IPS-18a (cell line): ENCODE measurements at regions not wholly inside any gene's neighbourhood (a gene's known extent, or its start where the extent isn't known, plus 50 kb on each side); places are given as distances from the start of the nearest gene placed in this dataset.
"Not testable (repeated sequence)": the region's sequence is repeated elsewhere in the genome, so short reads cannot be mapped to it uniquely, and the experiment has no call there.

Experiments used
- H3K27ac ChIP-seq: one replicate; pipeline ENCODE4 v1.5.1; 2013; ENCODE audit warnings: low read length
- H3K27me3 ChIP-seq: one replicate; pipeline ENCODE4 v1.6.1; 2013; ENCODE audit warnings: mild to moderate bottlenecking, low read length; ENCODE audit not compliant: control insufficient read depth, insufficient read depth
- H3K36me3 ChIP-seq: one replicate; pipeline ENCODE4 v1.6.1; 2013; ENCODE audit warnings: low read depth, low read length; ENCODE audit not compliant: control insufficient read depth
- H3K4me1 ChIP-seq: one replicate; pipeline ENCODE4 v1.6.1; 2013; ENCODE audit warnings: low read depth, low read length; ENCODE audit not compliant: control insufficient read depth
- H3K4me3 ChIP-seq: one replicate; pipeline ENCODE4 v1.5.1; 2013; ENCODE audit warnings: low read length
- H3K9ac ChIP-seq: one replicate; pipeline ENCODE4 v1.6.1; 2013; ENCODE audit warnings: mild to moderate bottlenecking, low read length, moderate library complexity
- H3K9me3 ChIP-seq: one replicate; pipeline ENCODE4 v1.6.1; 2013; ENCODE audit warnings: low read depth, low read length; ENCODE audit not compliant: control insufficient read depth

DNA sequence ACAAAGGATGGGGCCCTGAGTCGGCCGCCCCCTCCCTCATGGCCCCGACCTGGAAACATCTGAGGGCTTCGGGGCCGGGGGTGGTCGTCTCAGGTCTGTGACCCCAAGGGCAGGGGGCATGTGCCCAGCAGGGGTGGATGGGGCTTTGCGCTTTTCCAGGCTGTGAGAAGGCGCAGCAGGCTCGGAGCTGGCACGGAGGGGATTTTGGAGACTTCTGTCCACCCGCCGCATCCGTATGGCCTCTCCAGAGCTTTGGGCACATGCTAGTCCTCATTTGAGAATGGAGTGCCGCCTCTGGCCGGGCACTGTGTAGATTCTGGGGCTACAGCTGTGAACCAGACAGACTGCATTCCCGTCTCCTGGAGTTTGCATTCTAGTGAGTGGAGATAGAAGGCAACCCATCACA lies 66.1 kb upstream of the WNT4 start:
- Histone ChIP-seq H3K4me3 (no peak overlapping the region), H3K27me3 (peaks cover 28% of the 10 kb centered on the region), H3K9me3 (no peaks in the 10 kb centered on the region), H3K4me1 (peaks cover 29% of the 10 kb centered on the region), H3K27ac (no peak overlapping the region), H3K9ac (no peak overlapping the region), H3K36me3 (no peaks in the 10 kb centered on the region)

- Histone ChIP-seq H3K27ac (no peak overlapping the region), H3K4me3 (no peak overlapping the region), H3K4me1 (peaks cover 29% of the 10 kb centered on the region), H3K36me3 (no peaks in the 10 kb centered on the region), H3K27me3 (peaks cover 28% of the 10 kb centered on the region), H3K9me3 (no peaks in the 10 kb centered on the region), H3K9ac (no peak overlapping the region)
Measured at GRCh38 chr1:22210176-22210575, 67.3 kb upstream of the WNT4 start.

GRCh38 chr1:22210636-22211035 lies 67.7 kb upstream of the WNT4 start:
- peaks cover 28% of the 10 kb centered on the region for H3K27me3 ChIP-seq
- H3K27ac ChIP-seq: no peak overlapping the region
- H3K4me1 ChIP-seq: peaks cover 29% of the 10 kb centered on the region
- no peaks in the 10 kb centered on the region for H3K36me3 ChIP-seq
- no peak overlapping the region for H3K9ac ChIP-seq
- H3K4me3 ChIP-seq: no peak overlapping the region
- H3K9me3 ChIP-seq: no peaks in the 10 kb centered on the region

- not testable (repeated sequence) for H3K4me3 ChIP-seq, H3K9me3 ChIP-seq, H3K27ac ChIP-seq, H3K9ac ChIP-seq, H3K36me3 ChIP-seq
- H3K4me1 ChIP-seq: peaks cover 29% of the 10 kb centered on the region
- H3K27me3 ChIP-seq: peaks cover 28% of the 10 kb centered on the region
Measured at GRCh38 chr1:22211459-22211858, 68.6 kb upstream of the WNT4 start.

DNA sequence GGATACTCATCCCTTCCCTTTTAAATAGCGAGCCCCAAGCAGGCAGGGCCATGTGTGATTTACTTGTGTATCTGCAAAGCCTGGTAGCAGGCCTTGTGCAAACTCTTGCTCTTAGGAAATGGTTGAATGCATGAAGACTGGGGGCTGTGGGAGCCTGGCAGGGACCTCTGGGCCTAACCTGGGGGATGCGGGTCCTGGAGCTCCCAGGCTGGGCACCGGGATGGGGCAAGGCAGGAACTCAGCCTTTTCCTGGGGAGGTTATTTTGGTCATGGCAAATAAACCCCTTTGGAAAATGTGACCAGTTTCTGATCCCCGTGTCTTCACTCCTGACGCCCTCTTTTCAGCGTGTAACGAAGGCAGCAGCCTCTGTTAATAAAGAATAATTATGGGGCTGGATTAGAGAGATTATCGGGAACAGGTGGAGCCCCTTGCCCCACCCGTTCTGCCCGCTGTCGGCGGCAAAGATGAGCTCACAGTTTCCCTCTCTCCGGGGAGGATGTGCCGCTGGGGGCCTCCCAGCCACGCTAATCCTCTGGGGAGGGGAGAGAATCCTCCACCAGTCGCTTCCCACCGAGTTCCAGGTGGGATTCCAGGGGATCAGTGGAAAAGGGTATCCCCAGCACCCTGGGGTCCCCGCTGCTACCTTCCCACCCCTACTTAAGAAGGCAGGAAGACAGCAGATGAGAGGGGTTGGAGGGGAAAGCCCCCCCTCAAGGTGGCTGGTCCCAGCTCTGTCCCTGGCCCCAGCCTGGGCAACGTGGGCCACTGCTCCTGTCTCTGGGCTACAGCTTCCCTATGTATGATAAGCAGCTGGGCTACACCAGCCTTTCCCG lies 69.7 kb upstream of the WNT4 start:
- Histone ChIP-seq H3K4me1 (peaks cover 26% of the 10 kb centered on the region), H3K9me3 (no peaks in the 10 kb centered on the region), H3K36me3 (no peaks in the 10 kb centered on the region), H3K27ac (no peak overlapping the region), H3K4me3 (no peak overlapping the region), H3K9ac (no peak overlapping the region), H3K27me3 (peaks cover 24% of the 10 kb centered on the region)

DNA sequence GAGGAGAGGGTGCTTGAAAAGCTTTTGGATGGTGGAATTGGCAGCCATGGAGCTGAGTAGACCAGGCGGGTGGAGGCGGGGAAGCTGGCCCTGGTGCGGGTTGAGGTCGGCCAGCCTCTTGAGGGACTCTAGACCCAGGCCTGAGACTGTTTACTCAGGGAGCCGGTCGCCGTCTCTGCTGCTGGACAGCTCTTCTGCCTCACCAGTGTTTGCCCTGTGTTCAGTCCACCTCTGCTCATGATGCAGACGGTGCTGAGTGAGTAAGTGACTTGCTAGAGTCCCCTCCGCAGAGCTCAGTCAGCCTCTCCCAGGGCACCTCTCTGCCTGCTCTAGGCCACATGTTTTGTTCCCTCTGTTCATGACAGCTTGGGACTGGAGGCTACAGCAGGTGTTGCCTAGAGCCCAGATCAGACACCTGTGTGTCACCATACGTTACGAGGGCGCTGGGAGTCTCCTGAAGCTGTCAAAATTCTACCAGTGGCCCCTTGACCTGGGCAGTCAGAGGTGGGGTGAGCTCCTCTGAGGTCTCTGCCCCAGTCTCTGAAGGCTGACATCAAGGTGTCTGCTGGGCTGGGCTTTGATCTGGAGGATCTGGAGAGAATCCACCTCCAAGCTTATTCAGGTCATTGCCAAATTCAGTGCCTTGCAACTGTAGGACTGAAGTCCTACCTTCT lies 73.5 kb upstream of the WNT4 start:
- Histone ChIP-seq H3K9me3 (no peaks in the 10 kb centered on the region), H3K27me3 (peaks cover 3% of the 10 kb centered on the region), H3K36me3 (no peaks in the 10 kb centered on the region), H3K9ac (no peak overlapping the region), H3K4me3 (no peak overlapping the region), H3K27ac (no peak overlapping the region), H3K4me1 (peaks cover 8% of the 10 kb centered on the region)

GRCh38 chr1:22216966-22217365 lies 74.1 kb upstream of the WNT4 start:
- Histone ChIP-seq H3K4me3 (no peak overlapping the region), H3K27ac (no peak overlapping the region), H3K9me3 (no peaks in the 10 kb centered on the region), H3K27me3 (peaks cover 3% of the 10 kb centered on the region), H3K4me1 (peaks cover 8% of the 10 kb centered on the region), H3K9ac (no peak overlapping the region), H3K36me3 (no peaks in the 10 kb centered on the region)

- Histone ChIP-seq H3K9ac (no peak overlapping the region), H3K9me3 (no peaks in the 10 kb centered on the region), H3K4me3 (no peak overlapping the region), H3K27ac (no peak overlapping the region), H3K36me3 (no peaks in the 10 kb centered on the region), H3K4me1 (peaks cover under 1% of the 10 kb centered on the region), H3K27me3 (no peaks in the 10 kb centered on the region)
Measured at GRCh38 chr1:22217811-22218460, 75.0 kb upstream of the WNT4 start.

DNA sequence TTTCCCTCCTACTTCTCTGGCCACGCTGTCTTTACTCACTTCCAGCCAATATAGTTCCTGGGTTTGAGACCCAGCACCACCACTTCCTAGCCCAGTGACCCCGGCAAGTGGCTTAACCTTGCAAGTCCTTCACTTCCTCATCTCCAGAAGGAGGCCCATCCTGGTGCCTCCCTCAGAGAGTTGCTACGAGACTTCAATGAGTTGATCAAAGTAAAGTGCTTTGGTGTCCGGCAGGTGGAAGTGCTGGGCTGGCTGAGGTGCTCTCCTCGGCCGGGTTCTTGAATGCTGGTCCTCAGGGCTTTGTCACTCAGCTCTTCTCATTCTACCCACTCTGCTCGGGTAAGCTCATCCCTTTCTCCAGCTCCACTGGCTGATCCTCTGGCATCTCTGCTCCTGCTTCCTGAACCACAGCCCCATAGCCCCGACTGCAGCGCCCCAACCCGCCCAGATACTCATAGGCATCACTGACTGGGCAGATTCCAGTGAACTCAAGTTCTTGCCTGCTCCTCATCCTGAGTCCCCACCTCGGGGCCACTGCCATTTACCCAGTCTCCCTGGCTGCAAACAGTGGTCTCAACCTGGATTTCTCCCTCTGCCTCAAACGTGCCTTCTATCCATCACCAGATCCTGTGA lies 75.8 kb upstream of the WNT4 start:
- H3K27me3 ChIP-seq: no peaks in the 10 kb centered on the region
- H3K36me3 ChIP-seq: no peaks in the 10 kb centered on the region
- no peak overlapping the region for H3K27ac ChIP-seq
- no peak overlapping the region for H3K9ac ChIP-seq
- no peak overlapping the region for H3K4me3 ChIP-seq
- no peaks in the 10 kb centered on the region for H3K4me1 ChIP-seq
- no peaks in the 10 kb centered on the region for H3K9me3 ChIP-seq

GRCh38 chr1:22221233-22221780 lies 78.4 kb upstream of the WNT4 start:
- H3K4me3 ChIP-seq: no peak overlapping the region
- H3K36me3 ChIP-seq: no peaks in the 10 kb centered on the region
- H3K27me3 ChIP-seq: no peaks in the 10 kb centered on the region
- H3K9me3 ChIP-seq: no peaks in the 10 kb centered on the region
- no peak overlapping the region for H3K9ac ChIP-seq
- H3K4me1 ChIP-seq: no peaks in the 10 kb centered on the region
- no peak overlapping the region for H3K27ac ChIP-seq

GRCh38 chr1:22222723-22223122 lies 79.8 kb upstream of the WNT4 start:
- Histone ChIP-seq H3K36me3 (no peaks in the 10 kb centered on the region), H3K9me3 (no peaks in the 10 kb centered on the region), H3K4me1 (no peaks in the 10 kb centered on the region), H3K27me3 (no peaks in the 10 kb centered on the region), H3K4me3 (no peak overlapping the region), H3K9ac (no peak overlapping the region), H3K27ac (no peak overlapping the region)
